Activated naive CD8-positive, alpha-beta T cell treated with anti-CD3 and anti-CD28 coated beads for 36 hours (primary cell): ENCODE measurements at regions not wholly inside any gene's neighbourhood (a gene's known extent, or its start where the extent isn't known, plus 50 kb on each side); places are given as distances from the start of the nearest gene placed in this dataset.

Experiments used
- DNase-seq: peaks from one replicate; pipeline ENCODE4 v3.0.0; 2021
- H3K27ac Mint-ChIP-seq: one replicate; pipeline ENCODE4 v1.8.0; 2022; ENCODE audit warnings: mild to moderate bottlenecking, moderate library complexity, mixed read lengths
- H3K27me3 Mint-ChIP-seq: one replicate; pipeline ENCODE4 v1.8.0; 2022; ENCODE audit warnings: mild to moderate bottlenecking, mixed read lengths
- H3K36me3 Mint-ChIP-seq: one replicate; pipeline ENCODE4 v1.8.0; 2021; ENCODE audit warnings: mild to moderate bottlenecking, mixed read lengths
- H3K4me1 Mint-ChIP-seq: one replicate; pipeline ENCODE4 v1.8.0; 2021; ENCODE audit warnings: mixed read lengths
- H3K4me3 Mint-ChIP-seq: one replicate; pipeline ENCODE4 v1.8.0; 2022; ENCODE audit warnings: mild to moderate bottlenecking, moderate library complexity, mixed read lengths
- H3K9me3 Mint-ChIP-seq: one replicate; pipeline ENCODE4 v1.8.0; 2022; ENCODE audit warnings: mixed read lengths

DNA sequence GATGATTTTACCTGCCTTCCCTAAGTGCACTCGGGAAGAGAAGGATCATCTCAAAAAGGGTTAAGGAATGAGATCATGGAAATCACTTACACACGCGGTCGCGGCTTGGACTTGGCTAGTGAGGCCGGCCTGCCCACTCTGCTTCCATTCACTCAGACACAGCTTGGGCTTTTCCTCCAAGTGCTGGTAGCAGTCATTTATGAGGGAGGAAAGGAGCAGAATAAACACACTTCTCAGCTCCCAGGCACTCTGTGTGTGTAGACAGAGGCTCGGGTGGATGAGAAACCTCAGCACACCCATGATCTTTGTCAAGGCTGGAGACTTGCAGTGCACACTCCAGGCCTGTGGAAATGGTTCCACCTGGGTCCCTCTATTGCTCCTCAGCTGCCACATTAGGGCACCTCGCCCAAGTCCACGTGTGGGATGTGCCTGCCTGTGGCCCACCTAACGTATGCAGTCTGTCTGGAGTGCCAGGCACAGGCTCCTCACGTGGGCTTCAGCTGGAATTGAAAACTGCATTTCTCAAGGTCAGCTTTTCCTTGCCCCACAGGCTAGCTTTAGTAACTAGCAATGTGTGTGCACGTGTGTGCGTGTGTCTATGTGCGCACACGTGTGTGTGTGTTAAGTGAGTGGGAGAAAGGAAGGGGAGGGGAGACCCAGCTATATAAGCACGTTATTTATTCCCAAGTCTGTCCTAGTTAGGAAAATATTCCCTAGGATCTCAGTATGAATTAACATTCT is 288.4 kb downstream of the SOX11 start:
- Mint-ChIP-seq H3K36me3 (no peaks in the 10 kb centered on the region), H3K9me3 (no peaks in the 10 kb centered on the region), H3K4me3 (no peak overlapping the region), H3K27me3 (peaks cover 20% of the 10 kb centered on the region), H3K27ac (no peak overlapping the region), H3K4me1 (no peaks in the 10 kb centered on the region)
- no peak for DNase-seq

DNA sequence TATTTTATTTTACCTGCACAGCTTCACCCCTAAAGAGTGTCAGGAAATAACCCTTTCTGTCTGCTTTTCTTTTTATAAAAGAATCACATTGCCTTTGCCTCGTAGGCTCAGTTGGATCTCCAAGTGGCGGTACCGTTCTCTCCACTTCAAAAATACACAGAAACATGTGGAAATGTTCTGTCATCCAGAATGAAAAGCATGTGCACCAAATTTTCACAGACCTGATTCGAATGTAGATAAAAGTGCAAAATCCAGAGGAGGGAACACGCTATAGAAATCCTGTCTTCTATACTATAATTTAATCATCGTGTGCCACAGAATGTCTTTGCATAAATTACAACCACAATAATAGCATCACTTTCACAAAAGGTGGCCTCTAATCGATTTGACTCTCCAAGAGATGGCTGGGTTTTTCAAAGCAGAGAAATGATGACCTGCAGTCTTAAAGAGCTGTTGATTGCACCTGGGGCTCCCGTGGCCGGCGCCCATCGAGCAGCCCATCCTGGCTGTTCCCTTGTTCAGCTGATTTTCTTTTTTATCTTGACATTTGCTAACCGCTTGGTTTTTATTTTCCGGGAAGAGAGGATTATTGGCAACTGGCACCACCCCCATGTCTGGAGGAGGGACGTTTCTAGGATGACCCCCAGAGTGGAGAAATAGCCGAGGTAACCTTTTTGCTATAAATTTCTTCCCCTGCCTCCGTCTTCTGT is 290.2 kb downstream of the SOX11 start:
- DNase-seq: no peak
- Mint-ChIP-seq H3K27ac (no peak overlapping the region), H3K4me3 (no peak overlapping the region), H3K27me3 (peaks cover 20% of the 10 kb centered on the region), H3K36me3 (no peaks in the 10 kb centered on the region), H3K9me3 (no peaks in the 10 kb centered on the region), H3K4me1 (no peaks in the 10 kb centered on the region)

DNA sequence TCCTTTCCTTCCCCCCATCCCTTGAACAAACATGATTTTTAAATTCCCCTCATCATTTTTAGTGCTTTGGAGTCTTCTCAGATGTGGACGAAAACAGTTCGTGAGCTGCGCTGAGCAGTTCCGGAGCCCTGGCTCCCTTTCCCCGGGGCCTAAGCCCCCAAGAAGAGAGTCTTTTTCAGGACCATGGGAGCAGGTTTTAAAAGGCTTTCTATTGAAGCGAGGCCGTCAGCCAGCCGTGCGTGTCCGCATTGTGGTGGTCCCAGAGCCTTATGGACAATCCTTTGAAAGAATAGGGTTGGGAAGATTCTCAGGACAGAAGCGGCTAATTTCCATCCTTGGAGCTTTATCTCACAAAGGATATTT is 290.7 kb downstream of the SOX11 start:
- Mint-ChIP-seq H3K27ac (no peak overlapping the region), H3K4me1 (no peaks in the 10 kb centered on the region), H3K36me3 (no peaks in the 10 kb centered on the region), H3K9me3 (no peaks in the 10 kb centered on the region), H3K27me3 (peaks cover 20% of the 10 kb centered on the region), H3K4me3 (no peak overlapping the region)
- DNase-seq: no peak

DNA sequence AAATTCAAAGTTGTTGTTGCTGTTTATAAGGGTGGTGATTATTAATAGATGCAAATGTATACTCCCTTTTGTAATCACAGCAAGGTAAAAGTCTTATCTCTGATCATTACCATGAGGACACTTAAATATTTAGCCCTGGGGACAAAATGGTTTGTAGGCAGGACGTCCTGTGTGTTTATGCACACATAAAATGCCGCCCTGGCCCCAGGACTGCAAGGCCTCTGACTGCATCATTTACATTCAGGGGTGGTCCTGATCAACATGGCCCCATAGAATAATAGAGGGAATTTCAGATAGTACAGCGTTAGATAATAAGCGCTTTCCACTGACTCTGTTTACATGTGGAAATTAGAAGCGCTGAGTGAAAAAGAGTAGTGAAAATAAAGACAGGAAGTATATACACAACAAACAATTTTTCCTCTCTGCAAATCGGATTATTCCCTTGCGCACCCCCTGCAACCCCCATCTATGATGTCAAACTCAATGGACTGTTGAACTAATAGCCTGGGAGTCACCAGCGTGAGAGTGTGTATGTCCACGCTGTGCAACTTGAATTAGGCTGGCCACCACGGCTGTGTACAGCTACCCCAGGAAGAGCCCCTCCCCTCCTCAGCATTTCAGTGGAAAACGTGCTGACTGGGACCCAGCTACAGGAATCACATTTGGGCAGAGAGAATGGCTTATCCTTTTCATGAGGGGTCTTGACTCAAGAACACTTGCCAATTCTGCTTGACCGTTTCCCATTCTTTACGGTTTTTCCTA is 291.5 kb downstream of the SOX11 start:
- no peak overlapping the region for H3K27ac Mint-ChIP-seq
- H3K27me3 Mint-ChIP-seq: peaks cover 20% of the 10 kb centered on the region
- no peaks in the 10 kb centered on the region for H3K4me1 Mint-ChIP-seq
- no peaks in the 10 kb centered on the region for H3K36me3 Mint-ChIP-seq
- DNase-seq: no peak
- H3K9me3 Mint-ChIP-seq: no peaks in the 10 kb centered on the region
- no peak overlapping the region for H3K4me3 Mint-ChIP-seq

DNA sequence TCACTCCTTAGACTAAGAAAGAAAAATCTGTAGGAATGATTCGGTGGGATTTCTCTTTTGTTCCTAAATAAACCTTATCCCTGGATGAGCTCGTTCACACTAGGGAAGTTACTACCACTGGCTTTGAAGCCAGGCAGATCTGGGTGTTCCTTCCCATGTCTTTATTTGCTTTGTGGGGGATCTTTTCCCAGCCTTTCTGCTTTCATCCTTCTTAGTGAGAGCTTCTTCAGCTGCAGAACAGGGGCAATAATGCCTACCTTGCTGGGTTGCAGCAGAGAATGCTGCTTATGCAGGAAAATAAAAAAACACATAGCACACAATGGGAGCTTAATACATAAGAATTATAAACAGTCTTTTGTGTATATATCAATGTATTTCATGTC is 292.1 kb downstream of the SOX11 start:
- Mint-ChIP-seq H3K4me1 (no peaks in the 10 kb centered on the region), H3K4me3 (no peak overlapping the region), H3K27ac (no peak overlapping the region), H3K36me3 (no peaks in the 10 kb centered on the region), H3K9me3 (no peaks in the 10 kb centered on the region), H3K27me3 (peaks cover 20% of the 10 kb centered on the region)
- no peak for DNase-seq

DNA sequence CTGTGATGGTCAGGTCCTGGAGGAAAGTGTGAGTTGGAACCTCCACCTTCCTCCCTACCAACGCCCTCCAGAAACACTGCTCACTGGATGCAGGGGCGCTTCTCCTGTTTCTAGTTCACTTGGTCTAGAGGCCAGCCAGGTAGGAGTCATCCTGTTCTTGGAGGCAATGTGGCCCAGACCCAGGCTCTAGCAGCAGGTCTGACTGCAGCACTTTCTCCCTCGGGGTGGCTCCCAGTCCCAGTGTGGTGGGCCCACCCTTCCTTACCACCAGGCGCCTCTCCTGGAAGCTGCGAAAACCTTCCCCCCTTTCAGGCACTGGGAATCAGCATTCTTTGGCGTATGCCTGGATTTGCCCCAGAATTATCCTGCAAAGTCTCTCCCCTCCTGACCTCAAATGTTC is 292.8 kb downstream of the SOX11 start:
- Mint-ChIP-seq H3K4me1 (no peaks in the 10 kb centered on the region), H3K36me3 (no peaks in the 10 kb centered on the region), H3K4me3 (no peak overlapping the region), H3K27me3 (peaks cover 20% of the 10 kb centered on the region), H3K9me3 (no peaks in the 10 kb centered on the region), H3K27ac (no peak overlapping the region)
- DNase-seq: no peak

DNA sequence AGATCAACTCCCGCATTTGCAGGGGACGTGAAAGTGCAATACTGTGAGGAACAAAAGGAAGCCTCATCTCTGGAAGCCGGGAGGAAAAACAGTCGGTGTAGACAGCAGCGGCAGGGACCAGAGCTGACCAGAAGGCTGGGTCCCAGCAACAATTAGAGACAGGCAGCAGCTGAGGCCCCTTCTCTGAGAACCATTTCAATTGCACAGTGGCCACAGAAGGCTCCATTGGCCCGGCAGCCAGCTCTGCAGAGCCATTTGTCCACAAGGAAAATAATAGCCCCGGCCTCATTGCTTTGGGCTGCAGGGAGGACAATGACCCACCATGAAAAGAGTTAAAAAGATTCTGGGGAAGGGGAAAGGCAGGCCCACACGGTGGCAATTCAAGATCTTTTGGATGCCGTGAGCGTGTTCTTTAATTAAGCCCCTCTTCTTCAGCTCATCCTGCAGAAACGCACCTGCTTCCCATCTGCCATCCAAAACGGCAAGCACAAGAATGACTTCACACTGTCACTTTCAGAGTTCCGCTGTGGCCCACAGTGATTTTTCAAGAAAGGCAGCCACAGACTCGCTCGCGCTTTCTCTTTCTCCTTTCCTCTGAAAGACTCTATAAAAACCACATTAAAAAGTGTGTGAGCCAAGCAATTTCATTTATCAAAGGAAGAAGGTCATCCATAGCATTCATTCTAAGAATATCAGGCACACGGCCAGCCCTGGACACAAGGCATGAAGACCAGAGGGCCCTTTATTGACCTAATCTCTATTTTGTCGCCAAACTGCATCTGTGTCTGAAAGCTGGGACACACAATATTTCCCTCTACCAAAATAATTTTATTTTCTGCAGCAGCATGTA is 293.6 kb downstream of the SOX11 start:
- Mint-ChIP-seq H3K4me1 (no peaks in the 10 kb centered on the region), H3K4me3 (no peak overlapping the region), H3K27ac (no peak overlapping the region), H3K27me3 (peaks cover 16% of the 10 kb centered on the region), H3K9me3 (no peaks in the 10 kb centered on the region), H3K36me3 (no peaks in the 10 kb centered on the region)
- DNase-seq: no peak

DNA sequence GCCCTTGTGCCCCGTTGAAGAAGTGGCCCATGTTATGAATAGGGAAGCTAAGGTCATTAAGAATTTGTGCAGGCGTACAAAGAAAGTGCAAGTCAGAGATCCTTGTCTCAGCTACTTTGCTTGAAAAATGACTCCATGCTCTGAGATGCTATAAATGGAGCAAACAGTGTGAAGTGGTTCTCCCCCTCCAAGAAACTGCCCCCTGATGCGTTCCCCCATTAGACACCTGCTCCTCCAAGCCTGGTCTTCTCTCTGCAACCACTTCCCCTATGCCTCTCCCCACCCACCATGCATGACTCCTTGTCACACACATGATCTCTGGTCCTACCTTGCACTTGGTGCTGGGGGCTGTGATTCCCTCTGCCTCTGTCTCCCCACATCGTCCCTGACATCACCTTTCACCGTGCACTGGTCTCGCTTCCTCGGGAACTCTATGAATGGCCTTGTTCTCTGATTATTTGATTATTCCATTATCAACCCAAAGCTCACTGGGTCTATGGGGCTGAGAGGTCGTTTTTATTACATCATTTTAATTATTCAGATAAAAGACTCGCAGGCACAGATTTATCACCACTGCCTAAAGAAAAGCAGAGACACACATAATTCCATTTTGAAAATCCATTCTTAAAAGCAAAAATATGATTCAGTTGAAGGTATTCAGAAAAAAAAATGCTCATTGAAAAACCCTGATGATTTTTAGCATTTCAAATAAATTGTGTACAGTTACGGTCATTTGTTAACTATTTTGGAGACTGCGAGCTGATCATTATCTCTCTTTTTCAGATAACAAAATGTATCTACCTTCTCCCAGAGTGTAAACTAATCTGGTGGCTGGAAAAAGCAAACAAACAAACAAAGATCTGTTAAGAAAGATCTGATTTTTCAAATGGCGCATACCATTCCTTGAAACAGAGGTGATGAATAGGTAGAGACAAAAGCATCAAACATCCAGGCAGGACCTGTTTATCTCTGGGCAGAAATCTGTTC is 294.9 kb downstream of the SOX11 start:
- H3K4me1 Mint-ChIP-seq: no peaks in the 10 kb centered on the region
- H3K36me3 Mint-ChIP-seq: no peaks in the 10 kb centered on the region
- no peak overlapping the region for H3K27ac Mint-ChIP-seq
- peaks cover 8% of the 10 kb centered on the region for H3K27me3 Mint-ChIP-seq
- H3K9me3 Mint-ChIP-seq: no peaks in the 10 kb centered on the region
- no peak for DNase-seq
- no peak overlapping the region for H3K4me3 Mint-ChIP-seq

DNA sequence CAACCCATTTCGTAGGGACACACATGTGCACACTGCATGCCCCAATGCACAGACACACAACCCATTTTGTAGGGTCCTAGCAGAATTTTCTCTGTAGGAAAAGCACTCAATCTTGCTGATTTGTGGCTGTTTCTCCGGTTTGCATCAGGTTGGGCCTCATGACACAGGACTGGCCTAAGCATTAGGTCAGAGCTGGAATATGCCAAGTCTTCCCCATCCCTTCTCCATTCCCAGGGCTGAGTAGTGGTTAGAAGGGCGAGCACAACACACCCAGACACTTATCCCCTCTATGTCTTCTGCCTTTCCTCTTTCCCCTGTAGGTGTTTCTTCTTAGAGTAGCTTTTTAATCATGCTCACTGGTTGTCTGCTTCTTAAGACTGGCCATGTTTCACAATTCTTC is 295.9 kb downstream of the SOX11 start:
- no peaks in the 10 kb centered on the region for H3K27me3 Mint-ChIP-seq

DNA sequence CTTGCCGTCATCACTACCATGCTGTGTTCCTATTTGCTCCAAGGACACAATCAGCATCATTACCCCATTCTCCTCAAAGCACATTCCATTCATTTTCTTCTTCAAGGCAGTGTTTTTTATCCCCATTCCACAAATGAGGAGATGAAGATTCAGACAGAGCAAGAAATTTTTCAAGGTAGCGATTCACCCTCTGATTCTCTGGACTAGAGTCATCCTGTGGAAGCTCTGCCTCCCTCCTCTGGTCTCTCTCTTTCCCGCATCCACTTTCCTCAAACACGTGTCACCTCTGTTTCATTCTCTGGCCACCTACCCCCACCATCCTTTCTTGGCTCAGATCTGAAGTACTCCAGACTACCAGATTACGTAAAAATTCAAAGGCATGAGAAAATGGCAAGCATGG is 297.9 kb downstream of the SOX11 start:
- Mint-ChIP-seq H3K9me3 (no peaks in the 10 kb centered on the region), H3K27me3 (no peaks in the 10 kb centered on the region), H3K36me3 (no peaks in the 10 kb centered on the region), H3K27ac (no peak overlapping the region), H3K4me1 (no peaks in the 10 kb centered on the region), H3K4me3 (no peak overlapping the region)
- DNase-seq: no peak

More for the DNA sequence above, 295.9 kb downstream of the SOX11 start:
- H3K27ac Mint-ChIP-seq: no peak overlapping the region
- no peak for DNase-seq
- H3K4me1 Mint-ChIP-seq: no peaks in the 10 kb centered on the region
- no peaks in the 10 kb centered on the region for H3K36me3 Mint-ChIP-seq
- H3K9me3 Mint-ChIP-seq: no peaks in the 10 kb centered on the region
- no peak overlapping the region for H3K4me3 Mint-ChIP-seq

DNA sequence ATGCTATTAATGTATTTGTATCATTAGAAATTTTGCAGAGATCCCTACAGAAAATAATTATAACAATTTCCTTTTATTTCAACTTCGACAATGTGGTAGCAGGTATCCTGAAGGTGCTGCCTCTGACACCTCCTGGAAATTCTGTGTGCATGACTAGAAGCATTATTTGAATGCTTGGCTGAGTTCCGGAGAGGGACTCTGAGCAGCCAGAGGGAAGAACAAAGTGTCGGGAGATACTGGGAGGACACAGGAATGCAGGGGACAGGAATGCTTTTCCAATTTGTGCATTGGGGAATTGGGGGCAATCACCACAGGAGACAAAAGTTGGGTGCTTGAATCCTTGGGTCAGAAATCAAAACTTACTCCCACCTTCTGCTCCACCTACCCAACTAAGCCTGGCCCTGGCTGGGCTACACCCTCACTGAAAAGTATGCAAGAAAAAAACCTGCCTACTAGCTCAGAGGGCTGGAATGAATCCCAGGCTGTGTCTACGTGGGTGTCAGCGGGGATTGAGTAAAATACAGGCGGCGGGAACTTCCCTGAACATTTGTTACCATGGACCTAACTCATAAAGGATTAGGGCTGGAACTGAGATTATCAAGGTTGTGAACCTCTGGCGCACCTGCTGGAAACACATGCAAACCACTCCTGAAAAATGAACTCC is 299.3 kb downstream of the SOX11 start:
- no peak overlapping the region for H3K27ac Mint-ChIP-seq
- no peaks in the 10 kb centered on the region for H3K36me3 Mint-ChIP-seq
- no peaks in the 10 kb centered on the region for H3K9me3 Mint-ChIP-seq
- DNase-seq: no peak
- H3K4me3 Mint-ChIP-seq: no peak overlapping the region
- no peaks in the 10 kb centered on the region for H3K4me1 Mint-ChIP-seq
- H3K27me3 Mint-ChIP-seq: no peaks in the 10 kb centered on the region

DNA sequence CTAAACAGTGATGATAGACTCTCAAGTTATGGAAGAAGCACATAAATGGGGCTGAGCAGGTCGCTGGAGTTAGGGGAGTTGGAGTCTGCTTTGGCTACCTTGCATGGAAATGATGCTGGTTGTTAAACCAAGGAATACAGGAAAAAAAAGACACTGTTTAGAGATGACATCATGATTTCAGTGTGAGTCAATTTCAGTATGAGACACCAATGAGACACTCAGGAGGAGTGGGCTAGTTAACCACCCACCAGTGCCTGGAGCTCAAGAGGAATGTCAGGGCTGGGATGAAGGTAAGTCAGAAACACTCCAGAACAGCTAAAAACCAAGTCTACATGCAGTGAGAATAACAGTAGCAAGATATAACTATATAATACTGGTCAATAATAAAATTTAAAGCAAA is 303.6 kb downstream of the SOX11 start:
- no peaks in the 10 kb centered on the region for H3K4me1 Mint-ChIP-seq
- peaks cover 2% of the 10 kb centered on the region for H3K9me3 Mint-ChIP-seq
- DNase-seq: no peak
- no peak overlapping the region for H3K27ac Mint-ChIP-seq
- H3K4me3 Mint-ChIP-seq: no peak overlapping the region
- no peaks in the 10 kb centered on the region for H3K27me3 Mint-ChIP-seq
- no peaks in the 10 kb centered on the region for H3K36me3 Mint-ChIP-seq

DNA sequence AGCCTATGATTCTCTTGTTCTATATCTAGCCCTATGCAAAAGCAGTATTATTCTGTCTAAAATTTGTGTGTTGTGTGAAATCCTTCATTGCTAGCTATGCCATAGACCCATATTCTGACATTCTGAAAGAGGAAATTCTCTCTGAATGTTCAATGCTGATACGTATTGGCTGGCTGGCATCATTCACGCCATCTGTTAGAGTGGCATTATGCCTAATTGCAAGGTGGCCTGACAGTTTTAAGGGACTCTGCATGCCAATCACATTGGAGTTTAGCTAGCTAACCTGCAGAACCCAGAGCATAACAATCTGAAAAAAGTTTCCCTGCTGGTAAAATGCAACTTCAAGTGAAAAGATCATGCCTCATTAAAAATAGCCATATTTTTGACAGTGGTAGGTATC is 316.0 kb downstream of the SOX11 start:
- no peaks in the 10 kb centered on the region for H3K27me3 Mint-ChIP-seq
- H3K36me3 Mint-ChIP-seq: no peaks in the 10 kb centered on the region
- H3K4me3 Mint-ChIP-seq: no peak overlapping the region
- H3K9me3 Mint-ChIP-seq: no peaks in the 10 kb centered on the region
- no peak overlapping the region for H3K27ac Mint-ChIP-seq
- no peak for DNase-seq
- no peaks in the 10 kb centered on the region for H3K4me1 Mint-ChIP-seq

DNA sequence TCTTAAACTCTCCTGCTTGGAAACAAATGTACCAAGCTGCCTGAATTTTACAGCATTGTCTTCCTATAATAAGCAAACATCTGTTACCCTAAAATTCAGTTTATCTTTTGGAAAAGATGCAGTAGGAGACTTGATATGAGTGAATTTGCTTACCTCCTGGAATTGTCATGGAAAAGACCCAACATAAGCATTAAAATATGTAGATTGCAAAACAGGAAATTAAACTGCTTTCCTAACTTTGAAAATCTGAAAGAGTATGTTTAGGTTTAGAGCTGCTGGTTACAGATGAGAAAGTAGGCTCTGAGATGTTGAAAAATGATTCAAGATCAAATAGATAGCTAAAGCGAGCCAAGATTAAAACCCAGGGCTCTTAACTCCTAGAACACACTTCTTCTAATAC is 316.5 kb downstream of the SOX11 start:
- Mint-ChIP-seq H3K36me3 (no peaks in the 10 kb centered on the region), H3K27me3 (no peaks in the 10 kb centered on the region), H3K9me3 (no peaks in the 10 kb centered on the region), H3K4me3 (no peak overlapping the region), H3K4me1 (no peaks in the 10 kb centered on the region), H3K27ac (no peak overlapping the region)
- no peak for DNase-seq
